ENCODE measurements at regions not wholly inside any gene's neighbourhood (a gene's known extent, or its start where the extent isn't known, plus 50 kb on each side); places are given as distances from the start of the nearest gene placed in this dataset.

- TF ChIP-seq CTCF (IDR thresholded peaks at IDR 0.05; ENCODE audit: poor library complexity, severe bottlenecking) (no peak), EZH2 (IDR thresholded peaks at IDR 0.05; ENCODE audit: borderline replicate concordance, insufficient read depth, low read length, poor library complexity, severe bottlenecking) (no peak), POLR2AphosphoS5 (IDR thresholded peaks at IDR 0.05) (no peak), REST (IDR thresholded peaks at IDR 0.05; ENCODE audit: borderline replicate concordance) (no peak), RAD21 (conservative IDR thresholded peaks at IDR 0.05) (no peak)
Measured at GRCh38 chr3:30102356-30102755, 504.0 kb upstream of the TGFBR2 start.

Measured in neural cell (in vitro differentiated cells).